Natural killer cell (primary cell): ENCODE measurements at regions not wholly inside any gene's neighbourhood (a gene's known extent, or its start where the extent isn't known, plus 50 kb on each side); places are given as distances from the start of the nearest gene placed in this dataset.

Source experiments
- ATAC-seq, 3 donors: fragments of 150-1000 bp in 2 of 3; fragments of 200-7000 bp in 1 of 3; cut with Tn5 transposase; 1 replicate in 1 of 3; 2 replicates in 2 of 3; pipeline ENCODE4 v1.10.0; 2021; ENCODE audit warnings: mild to moderate bottlenecking in 2 of 3, moderate library complexity in 2 of 3
- DNase-seq, 2 donors: peaks; one replicate each; pipeline versions ENCODE4 v3.0.0 to v3.0.0-alpha.2; 2013 to 2021; ENCODE audit warnings: mixed read lengths in 1 of 2
- H3K27ac ChIP-seq: one replicate; pipeline ENCODE4 v1.5.1; 2013; ENCODE audit warnings: mild to moderate bottlenecking, low read length
- H3K27me3 ChIP-seq: one replicate; pipeline ENCODE4 v1.6.1; 2013; ENCODE audit warnings: low read length; ENCODE audit not compliant: control insufficient read depth, insufficient read depth
- H3K36me3 ChIP-seq: one replicate; pipeline ENCODE4 v1.6.1; 2013; ENCODE audit warnings: low read length; ENCODE audit not compliant: control insufficient read depth, insufficient read depth
- H3K4me1 ChIP-seq: one replicate; pipeline ENCODE4 v1.6.1; 2013; ENCODE audit warnings: low read length; ENCODE audit not compliant: control insufficient read depth, insufficient read depth
- H3K4me3 ChIP-seq: one replicate; pipeline ENCODE4 v1.5.1; 2013; ENCODE audit warnings: low read length
- H3K9me3 ChIP-seq: one replicate; pipeline ENCODE4 v1.6.1; 2013; ENCODE audit warnings: low read length; ENCODE audit not compliant: control insufficient read depth, insufficient read depth
- H3K27ac Mint-ChIP-seq, 2 donors: one replicate each; pipeline ENCODE4 v1.8.0; 2022; ENCODE audit warnings: mild to moderate bottlenecking in 2 of 2, mixed read lengths in 2 of 2, moderate library complexity in 1 of 2
- H3K27me3 Mint-ChIP-seq, 2 donors: one replicate each; pipeline ENCODE4 v1.8.0; 2022; ENCODE audit warnings: low read depth in 2 of 2, mixed read lengths in 2 of 2
- H3K36me3 Mint-ChIP-seq: one replicate; pipeline ENCODE4 v1.8.0; 2022; ENCODE audit warnings: mixed read lengths
- H3K4me1 Mint-ChIP-seq, 2 donors: one replicate each; pipeline ENCODE4 v1.8.0; 2022; ENCODE audit warnings: mixed read lengths in 2 of 2
- H3K4me3 Mint-ChIP-seq: one replicate; pipeline ENCODE4 v1.8.0; 2022; ENCODE audit warnings: mild to moderate bottlenecking, moderate library complexity, mixed read lengths
- H3K9me3 Mint-ChIP-seq, 2 donors: one replicate each; pipeline ENCODE4 v1.8.0; 2022; ENCODE audit warnings: mixed read lengths in 2 of 2
- WGBS: methylation state at CpG from one replicate; pipeline ENCODE4 v1.1.7; 2013; ENCODE audit warnings: missing lambda C conversion rate; ENCODE audit not compliant: insufficient coverage; 5-methylcytosine and 5-hydroxymethylcytosine counted together
- intact Hi-C: fragments of 100-400 bp; cut with micrococcal nuclease; formaldehyde crosslinking; loops from one replicate; pipeline ENCODE4 v1.14.2; 2022
- TF ChIP-seq, protein P1 (sequence below): fragments of 200-600 bp; IDR thresholded peaks from one replicate; pipeline ENCODE4 v1.8.0; 2022; ENCODE audit warnings: antibody characterized with exemption

GRCh38 chr10:113978802-113979201 lies 64.9 kb upstream of the ADRB1 start:
- no peak for ATAC-seq
- Mint-ChIP-seq H3K27me3 (peaks cover 11 to 12% of the 10 kb centered on the region in 2 donors), H3K27ac (no peak overlapping the region), H3K9me3 (no peaks in the 10 kb centered on the region), H3K36me3 (no peaks in the 10 kb centered on the region), H3K4me3 (no peak overlapping the region), H3K4me1 (peaks cover 7 to 14% of the 10 kb centered on the region in 2 donors)
- H3K27me3 ChIP-seq = no peaks in the 10 kb centered on the region
- DNase-seq = no peak
- WGBS = 95% methylated on average over 9 of the region's 9 CpGs
- intact Hi-C loops = no loop called here
- peaks cover 15% of the 10 kb centered on the region for H3K4me1 ChIP-seq
- H3K27ac ChIP-seq = no peak overlapping the region
- H3K36me3 ChIP-seq = no peaks in the 10 kb centered on the region
- no peak overlapping the region for H3K4me3 ChIP-seq
- TF ChIP-seq, protein P1, sequence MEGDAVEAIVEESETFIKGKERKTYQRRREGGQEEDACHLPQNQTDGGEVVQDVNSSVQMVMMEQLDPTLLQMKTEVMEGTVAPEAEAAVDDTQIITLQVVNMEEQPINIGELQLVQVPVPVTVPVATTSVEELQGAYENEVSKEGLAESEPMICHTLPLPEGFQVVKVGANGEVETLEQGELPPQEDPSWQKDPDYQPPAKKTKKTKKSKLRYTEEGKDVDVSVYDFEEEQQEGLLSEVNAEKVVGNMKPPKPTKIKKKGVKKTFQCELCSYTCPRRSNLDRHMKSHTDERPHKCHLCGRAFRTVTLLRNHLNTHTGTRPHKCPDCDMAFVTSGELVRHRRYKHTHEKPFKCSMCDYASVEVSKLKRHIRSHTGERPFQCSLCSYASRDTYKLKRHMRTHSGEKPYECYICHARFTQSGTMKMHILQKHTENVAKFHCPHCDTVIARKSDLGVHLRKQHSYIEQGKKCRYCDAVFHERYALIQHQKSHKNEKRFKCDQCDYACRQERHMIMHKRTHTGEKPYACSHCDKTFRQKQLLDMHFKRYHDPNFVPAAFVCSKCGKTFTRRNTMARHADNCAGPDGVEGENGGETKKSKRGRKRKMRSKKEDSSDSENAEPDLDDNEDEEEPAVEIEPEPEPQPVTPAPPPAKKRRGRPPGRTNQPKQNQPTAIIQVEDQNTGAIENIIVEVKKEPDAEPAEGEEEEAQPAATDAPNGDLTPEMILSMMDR = no peak
- no peaks in the 10 kb centered on the region for H3K9me3 ChIP-seq

GRCh38 chr10:113979409-113979808 lies 64.3 kb upstream of the ADRB1 start:
- intact Hi-C loops = no loop called here

GRCh38 chr10:113980408-113981087 lies 63.1 kb upstream of the ADRB1 start:
- H3K27ac Mint-ChIP-seq = no peak overlapping the region
- intact Hi-C loops = no loop called here

More at GRCh38 chr10:113979409-113979808, 64.3 kb upstream of the ADRB1 start:
- no peak for DNase-seq
- Mint-ChIP-seq H3K4me3 (no peak overlapping the region), H3K36me3 (no peaks in the 10 kb centered on the region), H3K27me3 (peaks cover 7 to 11% of the 10 kb centered on the region in 2 donors), H3K4me1 (peaks cover 9 to 15% of the 10 kb centered on the region in 2 donors), H3K27ac (no peak overlapping the region), H3K9me3 (no peaks in the 10 kb centered on the region)
- peaks cover 17% of the 10 kb centered on the region for H3K4me1 ChIP-seq
- TF ChIP-seq, protein P1 = no peak
- H3K27me3 ChIP-seq = no peaks in the 10 kb centered on the region
- no peaks in the 10 kb centered on the region for H3K36me3 ChIP-seq
- H3K4me3 ChIP-seq = no peak overlapping the region
- no peaks in the 10 kb centered on the region for H3K9me3 ChIP-seq
- no peak for ATAC-seq
- 90% methylated on average over 7 of the region's 7 CpGs for WGBS
- H3K27ac ChIP-seq = no peak overlapping the region

More at GRCh38 chr10:113980408-113981087, 63.1 kb upstream of the ADRB1 start:
- Mint-ChIP-seq H3K9me3 (no peaks in the 10 kb centered on the region), H3K27me3 (peaks cover 5 to 11% of the 10 kb centered on the region in 2 donors), H3K36me3 (no peaks in the 10 kb centered on the region), H3K4me1 (peaks cover 9 to 15% of the 10 kb centered on the region in 2 donors), H3K4me3 (no peak overlapping the region)
- Histone ChIP-seq H3K9me3 (no peaks in the 10 kb centered on the region), H3K27ac (no peak overlapping the region), H3K36me3 (no peaks in the 10 kb centered on the region), H3K4me3 (no peak overlapping the region), H3K4me1 (peaks cover 17% of the 10 kb centered on the region), H3K27me3 (no peaks in the 10 kb centered on the region)
- WGBS = 88% methylated on average over 3 of the region's 3 CpGs
- TF ChIP-seq, protein P1 = no peak
- ATAC-seq (no peak), DNase-seq (no peak)
